WTC11 (cell line): ENCODE measurements at regions not wholly inside any gene's neighbourhood (a gene's known extent, or its start where the extent isn't known, plus 50 kb on each side); places are given as distances from the start of the nearest gene placed in this dataset.

ENCODE experiments used
- ATAC-seq: fragments of 200-7000 bp; cut with Tn5 transposase; 2 replicates; pipeline ENCODE4 v1.10.0; 2021; ENCODE audit warnings: mild to moderate bottlenecking, moderate library complexity
- CTCF ChIA-PET: fragments of 300-600 bp; sonication (Branson Sonifier 250); formaldehyde crosslinking; loops from one replicate; lab custom pipeline; 2021; ENCODE audit warnings: antibody characterized with exemption; lab: Charles Lee
- POLR2A ChIA-PET: fragments of 350-600 bp; sonication (Branson Sonifier 250); formaldehyde crosslinking; loops from one replicate; lab custom pipeline; 2021; ENCODE audit warnings: antibody characterized with exemption; lab: Charles Lee
- DNase-seq: peaks from one replicate; pipeline ENCODE4 v3.0.0; 2021; ENCODE audit warnings: low spot score
- H3K27ac Mint-ChIP-seq: 2 replicates; pipeline ENCODE4 v1.8.0; 2021; ENCODE audit warnings: mixed read lengths
- H3K27me3 Mint-ChIP-seq: 2 replicates; pipeline ENCODE4 v1.8.0; 2021; ENCODE audit warnings: low read depth, mild to moderate bottlenecking, moderate library complexity, mixed read lengths
- H3K36me3 Mint-ChIP-seq: 2 replicates; pipeline ENCODE4 v1.8.0; 2021; ENCODE audit warnings: mixed read lengths
- H3K4me1 Mint-ChIP-seq: 2 replicates; pipeline ENCODE4 v1.8.0; 2022; ENCODE audit warnings: mixed read lengths
- H3K4me3 Mint-ChIP-seq: 2 replicates; pipeline ENCODE4 v1.8.0; 2021; ENCODE audit warnings: mild to moderate bottlenecking, moderate library complexity, mixed read lengths
- H3K9me3 Mint-ChIP-seq: 2 replicates; pipeline ENCODE4 v1.8.0; 2021; ENCODE audit warnings: mixed read lengths
- E2F1 ChIP-seq: sonication (generic); formaldehyde crosslinking; IDR thresholded peaks from 2 replicates; pipeline ENCODE4 v1.8.0; 2022; ENCODE audit warnings: mild to moderate bottlenecking, missing genetic modification reagents
- ERG ChIP-seq: fragments of 250-450 bp; sonication (Bioruptor Pico); IDR thresholded peaks from 2 replicates; pipeline ENCODE4 v1.8.0; 2021; ENCODE audit warnings: mild to moderate bottlenecking
- ESRRA ChIP-seq: sonication (generic); formaldehyde crosslinking; IDR thresholded peaks from 2 replicates; pipeline ENCODE4 v1.8.1; 2022; ENCODE audit warnings: mild to moderate bottlenecking, missing genetic modification reagents, borderline replicate concordance
- ETV6 ChIP-seq: sonication (generic); formaldehyde crosslinking; IDR thresholded peaks from 2 replicates; pipeline ENCODE4 v1.8.1; 2022; ENCODE audit warnings: mild to moderate bottlenecking, missing genetic modification reagents
- NFYB ChIP-seq: sonication (generic); formaldehyde crosslinking; conservative IDR thresholded peaks from 2 replicates; pipeline ENCODE4 v1.8.0; 2022; ENCODE audit warnings: low read depth, missing genetic modification reagents
- PRDM15 ChIP-seq: sonication (generic); formaldehyde crosslinking; IDR thresholded peaks from 2 replicates; pipeline ENCODE4 v1.8.0; 2022; ENCODE audit warnings: missing genetic modification reagents
- RORB ChIP-seq: fragments of 250-450 bp; sonication (Bioruptor Pico); IDR thresholded peaks from 2 replicates; pipeline ENCODE4 v1.9.0; 2021; ENCODE audit warnings: mild to moderate bottlenecking
- ZBTB21 ChIP-seq: sonication (generic); formaldehyde crosslinking; IDR thresholded peaks from 2 replicates; pipeline ENCODE4 v1.8.1; 2023; ENCODE audit warnings: mild to moderate bottlenecking, missing genetic modification reagents, borderline replicate concordance
- ZNF671 ChIP-seq: fragments of 250-450 bp; sonication (Bioruptor Pico); IDR thresholded peaks from 2 replicates; pipeline ENCODE4 v1.8.0; 2021; ENCODE audit warnings: mild to moderate bottlenecking
- TF ChIP-seq, protein P1 (sequence below): sonication (generic); formaldehyde crosslinking; conservative IDR thresholded peaks from 2 replicates; pipeline ENCODE4 v1.8.1; 2023; ENCODE audit warnings: mild to moderate bottlenecking, low read depth, missing genetic modification reagents, moderate library complexity
- TF ChIP-seq, protein P2 (sequence below): fragments of 200-600 bp; IDR thresholded peaks from 2 replicates; pipeline ENCODE4 v1.8.0; 2022; ENCODE audit warnings: antibody characterized with exemption
- TF ChIP-seq, protein P3 (sequence below): sonication (generic); formaldehyde crosslinking; IDR thresholded peaks from 2 replicates; pipeline ENCODE4 v1.8.0; 2022; ENCODE audit warnings: mild to moderate bottlenecking, missing genetic modification reagents

DNA sequence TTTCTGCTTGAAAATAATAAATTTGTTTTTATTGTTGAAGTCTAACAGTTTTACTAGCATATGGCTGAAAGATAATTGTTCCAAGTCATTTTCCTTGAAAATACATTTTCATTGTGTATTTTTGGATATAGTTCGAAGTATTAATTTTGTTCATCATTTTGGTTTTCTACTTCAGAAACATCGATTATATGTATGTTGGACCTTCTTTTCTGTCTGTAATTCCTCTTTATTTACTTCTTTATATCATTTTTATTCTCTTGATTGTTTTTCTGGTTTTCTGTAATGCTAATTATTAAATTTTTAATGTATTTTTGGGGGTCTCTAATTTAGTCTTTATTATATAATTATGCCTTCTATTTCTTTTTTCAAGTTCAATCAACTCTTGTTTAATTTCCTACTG, 407.1 kb upstream of the FRG1 start:
- POLR2A ChIA-PET, result no interaction called here

GRCh38 chr4:189547559-189547958, 393.1 kb upstream of the FRG1 start:
- Mint-ChIP-seq H3K36me3 (peaks cover 11% of the 10 kb centered on the region), H3K27me3 (no peaks in the 10 kb centered on the region), H3K4me1 (no peaks in the 10 kb centered on the region), H3K4me3 (no peak overlapping the region), H3K9me3 (peaks cover 58% of the 10 kb centered on the region), H3K27ac (no peak overlapping the region)
- DNase-seq (no peak), ATAC-seq (no peak)
- POLR2A ChIA-PET, result no interaction called here
- CTCF ChIA-PET, result no interaction called here
- TF ChIP-seq, protein P1, sequence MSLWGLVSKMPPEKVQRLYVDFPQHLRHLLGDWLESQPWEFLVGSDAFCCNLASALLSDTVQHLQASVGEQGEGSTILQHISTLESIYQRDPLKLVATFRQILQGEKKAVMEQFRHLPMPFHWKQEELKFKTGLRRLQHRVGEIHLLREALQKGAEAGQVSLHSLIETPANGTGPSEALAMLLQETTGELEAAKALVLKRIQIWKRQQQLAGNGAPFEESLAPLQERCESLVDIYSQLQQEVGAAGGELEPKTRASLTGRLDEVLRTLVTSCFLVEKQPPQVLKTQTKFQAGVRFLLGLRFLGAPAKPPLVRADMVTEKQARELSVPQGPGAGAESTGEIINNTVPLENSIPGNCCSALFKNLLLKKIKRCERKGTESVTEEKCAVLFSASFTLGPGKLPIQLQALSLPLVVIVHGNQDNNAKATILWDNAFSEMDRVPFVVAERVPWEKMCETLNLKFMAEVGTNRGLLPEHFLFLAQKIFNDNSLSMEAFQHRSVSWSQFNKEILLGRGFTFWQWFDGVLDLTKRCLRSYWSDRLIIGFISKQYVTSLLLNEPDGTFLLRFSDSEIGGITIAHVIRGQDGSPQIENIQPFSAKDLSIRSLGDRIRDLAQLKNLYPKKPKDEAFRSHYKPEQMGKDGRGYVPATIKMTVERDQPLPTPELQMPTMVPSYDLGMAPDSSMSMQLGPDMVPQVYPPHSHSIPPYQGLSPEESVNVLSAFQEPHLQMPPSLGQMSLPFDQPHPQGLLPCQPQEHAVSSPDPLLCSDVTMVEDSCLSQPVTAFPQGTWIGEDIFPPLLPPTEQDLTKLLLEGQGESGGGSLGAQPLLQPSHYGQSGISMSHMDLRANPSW (CRISPR knock-in tag), result no peak
- TF ChIP-seq ERG (CRISPR knock-in tag) (no peak), E2F1 (CRISPR knock-in tag) (no peak)
- TF ChIP-seq, protein P2, sequence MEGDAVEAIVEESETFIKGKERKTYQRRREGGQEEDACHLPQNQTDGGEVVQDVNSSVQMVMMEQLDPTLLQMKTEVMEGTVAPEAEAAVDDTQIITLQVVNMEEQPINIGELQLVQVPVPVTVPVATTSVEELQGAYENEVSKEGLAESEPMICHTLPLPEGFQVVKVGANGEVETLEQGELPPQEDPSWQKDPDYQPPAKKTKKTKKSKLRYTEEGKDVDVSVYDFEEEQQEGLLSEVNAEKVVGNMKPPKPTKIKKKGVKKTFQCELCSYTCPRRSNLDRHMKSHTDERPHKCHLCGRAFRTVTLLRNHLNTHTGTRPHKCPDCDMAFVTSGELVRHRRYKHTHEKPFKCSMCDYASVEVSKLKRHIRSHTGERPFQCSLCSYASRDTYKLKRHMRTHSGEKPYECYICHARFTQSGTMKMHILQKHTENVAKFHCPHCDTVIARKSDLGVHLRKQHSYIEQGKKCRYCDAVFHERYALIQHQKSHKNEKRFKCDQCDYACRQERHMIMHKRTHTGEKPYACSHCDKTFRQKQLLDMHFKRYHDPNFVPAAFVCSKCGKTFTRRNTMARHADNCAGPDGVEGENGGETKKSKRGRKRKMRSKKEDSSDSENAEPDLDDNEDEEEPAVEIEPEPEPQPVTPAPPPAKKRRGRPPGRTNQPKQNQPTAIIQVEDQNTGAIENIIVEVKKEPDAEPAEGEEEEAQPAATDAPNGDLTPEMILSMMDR, result no peak

More for the DNA sequence above, 407.1 kb upstream of the FRG1 start:
- CTCF ChIA-PET, result no interaction called here
- Mint-ChIP-seq H3K4me1 (no peaks in the 10 kb centered on the region), H3K36me3 (peaks cover 55% of the 10 kb centered on the region), H3K27ac (no peak overlapping the region), H3K4me3 (no peak overlapping the region), H3K27me3 (peaks cover 6% of the 10 kb centered on the region)
- ATAC-seq (no peak), DNase-seq (no peak)
- TF ChIP-seq ZBTB21 (no peak), NFYB (CRISPR knock-in tag) (no peak), RORB (CRISPR knock-in tag) (no peak), ESRRA (CRISPR knock-in tag) (no peak), ETV6 (CRISPR knock-in tag) (no peak), PRDM15 (CRISPR knock-in tag) (no peak), ZNF671 (no peak)
- TF ChIP-seq, protein P3, sequence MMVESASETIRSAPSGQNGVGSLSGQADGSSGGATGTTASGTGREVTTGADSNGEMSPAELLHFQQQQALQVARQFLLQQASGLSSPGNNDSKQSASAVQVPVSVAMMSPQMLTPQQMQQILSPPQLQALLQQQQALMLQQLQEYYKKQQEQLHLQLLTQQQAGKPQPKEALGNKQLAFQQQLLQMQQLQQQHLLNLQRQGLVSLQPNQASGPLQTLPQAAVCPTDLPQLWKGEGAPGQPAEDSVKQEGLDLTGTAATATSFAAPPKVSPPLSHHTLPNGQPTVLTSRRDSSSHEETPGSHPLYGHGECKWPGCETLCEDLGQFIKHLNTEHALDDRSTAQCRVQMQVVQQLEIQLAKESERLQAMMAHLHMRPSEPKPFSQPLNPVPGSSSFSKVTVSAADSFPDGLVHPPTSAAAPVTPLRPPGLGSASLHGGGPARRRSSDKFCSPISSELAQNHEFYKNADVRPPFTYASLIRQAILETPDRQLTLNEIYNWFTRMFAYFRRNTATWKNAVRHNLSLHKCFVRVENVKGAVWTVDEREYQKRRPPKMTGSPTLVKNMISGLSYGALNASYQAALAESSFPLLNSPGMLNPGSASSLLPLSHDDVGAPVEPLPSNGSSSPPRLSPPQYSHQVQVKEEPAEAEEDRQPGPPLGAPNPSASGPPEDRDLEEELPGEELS, result no peak
- TF ChIP-seq, all 79 proteins: peak for 0
- H3K9me3 Mint-ChIP-seq, result peaks cover 72% of the 10 kb centered on the region
